GM11168 (cell line): ENCODE measurements at regions not wholly inside any gene's neighbourhood (a gene's known extent, or its start where the extent isn't known, plus 50 kb on each side); places are given as distances from the start of the nearest gene placed in this dataset.

ENCODE experiments used
- in situ Hi-C: fragments of 300-500 bp; cut with MboI; formaldehyde crosslinking; loops from one replicate; pipeline ENCODE4 v1.12.0; 2022; ENCODE audit warnings: low sequenced_read_pairs; ENCODE audit not compliant: unreplicated experiment

DNA sequence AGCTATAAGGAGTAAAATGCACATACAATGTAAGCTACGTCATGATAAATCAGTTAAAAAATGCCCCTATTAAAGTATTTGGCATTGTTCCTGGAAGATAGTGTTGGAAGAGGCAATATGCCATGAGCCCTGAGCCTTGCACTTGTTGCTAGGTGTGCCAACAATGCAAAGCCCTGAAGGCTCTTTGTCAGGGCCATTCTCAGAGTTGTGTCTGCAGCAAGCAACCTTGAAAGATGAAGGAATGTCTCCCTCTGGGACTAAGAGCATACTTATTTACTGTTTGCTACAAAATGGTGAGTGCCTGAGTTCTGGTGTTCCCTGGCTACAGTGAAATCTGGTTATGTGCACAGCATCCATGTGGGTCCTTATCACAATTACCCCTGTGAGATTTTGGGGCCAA is 322.3 kb upstream of the FAT3 start:
- in situ Hi-C loops = no loop called here

DNA sequence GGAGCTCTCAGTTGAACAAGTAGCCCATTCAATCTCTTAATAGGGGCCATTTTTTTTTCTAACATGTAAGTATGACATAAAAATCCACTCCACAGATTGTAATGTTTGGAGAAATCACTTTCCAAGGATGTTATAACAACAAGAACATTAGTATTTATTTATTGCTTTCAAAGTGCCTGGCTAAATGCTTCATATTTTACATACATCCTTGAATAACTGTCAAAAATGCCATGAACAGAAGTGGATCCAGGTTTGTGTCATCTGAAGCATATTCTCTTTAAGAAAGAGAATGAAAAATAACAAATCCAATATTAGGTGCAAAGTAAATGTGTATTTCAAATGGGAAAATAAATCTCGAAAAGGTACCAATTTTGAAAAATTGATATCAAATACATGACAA is 344.0 kb upstream of the FAT3 start:
- in situ Hi-C loops = no loop called here

DNA sequence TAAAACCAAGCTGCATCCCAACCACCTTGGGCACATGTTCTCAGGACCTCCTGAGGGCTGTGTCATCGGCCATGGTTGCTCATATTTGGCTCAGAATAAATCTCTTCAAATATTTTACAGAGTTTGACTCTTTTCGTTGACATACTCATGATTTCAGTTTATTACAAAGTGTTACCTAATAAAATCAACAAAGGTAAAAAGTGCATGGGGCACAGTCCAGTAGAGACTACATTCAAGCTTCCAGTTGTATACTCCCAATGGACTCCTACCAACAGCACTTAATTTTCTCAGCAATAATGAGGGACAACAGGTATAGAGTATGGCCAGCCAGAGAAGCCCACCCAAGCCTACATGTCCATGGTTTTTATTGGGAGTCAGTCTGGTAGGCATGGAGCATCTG is 347.9 kb upstream of the FAT3 start:
- in situ Hi-C loops = no loop called here

DNA sequence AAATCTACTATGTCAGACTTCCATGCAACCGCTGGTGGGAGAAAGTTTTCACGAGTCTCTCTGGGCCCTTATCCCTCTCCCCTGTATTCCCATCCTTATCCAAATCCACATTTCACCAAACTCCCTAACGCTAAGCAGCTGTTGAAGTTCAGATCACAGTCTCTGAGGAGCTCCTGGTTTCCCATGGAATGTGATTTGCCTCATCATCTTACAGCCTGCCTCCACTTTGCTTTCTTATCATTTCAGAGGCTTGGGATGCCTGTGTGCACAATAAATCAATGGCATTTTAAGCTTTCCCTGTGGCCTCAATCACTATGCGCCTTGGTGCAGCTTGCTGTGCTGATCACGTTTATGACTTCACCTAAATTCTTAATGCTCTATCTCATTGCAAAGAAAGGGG is 352.4 kb upstream of the FAT3 start:
- in situ Hi-C loops = no loop called here

DNA sequence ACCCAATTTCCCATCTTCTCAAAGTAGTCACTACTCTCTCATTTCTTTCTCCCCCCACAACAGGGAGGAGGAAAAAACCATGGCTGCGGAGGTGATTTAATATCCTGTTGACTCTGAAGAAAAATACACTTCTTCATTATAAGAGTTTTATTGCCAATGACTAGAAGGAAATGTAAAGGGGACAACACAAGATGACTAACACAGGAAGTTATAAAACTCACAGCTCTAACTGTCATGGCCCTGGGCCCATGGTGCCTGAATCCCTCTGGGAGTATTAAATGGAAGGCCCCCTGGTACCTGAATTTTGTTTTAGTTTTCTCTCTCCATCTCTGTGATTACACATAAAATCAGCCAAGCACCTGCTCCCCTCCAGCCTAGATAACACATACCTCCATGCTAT is 352.8 kb upstream of the FAT3 start:
- in situ Hi-C loops = no loop called here

- in situ Hi-C loops = no loop called here
These were observed 353.6 kb upstream of the FAT3 start for GRCh38 chr11:91871048-91871447.

DNA sequence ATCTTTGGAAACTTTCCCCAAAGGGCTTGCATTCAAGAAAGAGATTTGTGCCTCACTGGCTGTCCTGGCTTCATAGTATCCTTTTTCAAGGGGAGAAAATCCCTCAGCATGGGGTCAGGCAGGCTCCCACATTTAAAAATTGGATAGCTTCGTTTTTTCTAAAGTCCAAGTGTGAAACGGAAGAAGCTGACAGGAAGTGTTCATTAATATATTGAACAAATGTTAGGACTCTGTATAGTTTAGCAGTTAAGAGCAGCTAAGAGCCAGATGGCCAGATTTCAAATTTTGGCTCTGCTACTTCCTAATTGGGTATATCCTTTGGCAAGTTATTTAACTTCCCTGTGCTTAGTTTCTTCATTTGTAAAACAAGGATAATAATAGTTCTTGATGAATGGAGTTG is 354.9 kb upstream of the FAT3 start:
- in situ Hi-C loops = no loop called here

DNA sequence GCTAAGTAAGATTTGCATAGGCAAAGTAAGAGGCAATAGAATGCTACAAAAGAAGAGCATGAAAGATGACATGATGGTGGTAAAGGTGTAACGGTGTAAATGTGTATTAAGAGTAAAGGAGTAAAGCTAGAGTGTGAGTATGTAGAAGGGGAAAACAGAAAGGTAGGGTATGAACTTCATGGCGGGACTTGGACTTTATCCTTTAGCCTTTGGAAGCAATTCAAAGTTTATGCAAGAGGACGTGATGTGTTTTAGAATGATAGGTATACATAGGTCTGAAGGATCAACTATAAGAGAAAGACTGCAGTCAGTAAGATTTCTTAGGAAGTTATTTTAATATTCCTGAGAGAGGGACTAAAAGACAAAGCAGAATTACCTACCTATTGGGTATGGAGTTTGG is 358.0 kb upstream of the FAT3 start:
- in situ Hi-C loops = no loop called here

GRCh38 chr11:91860661-91861060 is 364.0 kb upstream of the FAT3 start:
- in situ Hi-C loops = no loop called here

GRCh38 chr11:91859666-91860065 is 365.0 kb upstream of the FAT3 start:
- in situ Hi-C loops = no loop called here

DNA sequence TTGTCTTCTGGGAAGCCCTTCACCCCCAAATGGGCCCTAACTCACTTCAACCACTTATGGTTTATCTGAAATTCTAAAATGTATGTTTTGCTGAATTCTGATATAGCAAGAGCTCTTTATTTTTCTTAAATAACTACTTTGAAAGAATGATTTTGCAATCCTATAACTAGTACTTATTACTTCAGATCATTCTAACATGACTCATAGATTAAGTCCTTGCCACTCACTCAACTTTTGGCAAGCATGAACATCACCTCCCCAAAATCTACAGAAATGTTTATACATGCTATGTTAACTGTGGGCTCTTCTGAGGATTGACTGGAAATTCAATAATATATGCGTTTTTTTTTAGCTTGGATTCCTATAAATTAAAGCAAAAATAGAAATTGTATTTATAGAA is 367.4 kb upstream of the FAT3 start:
- in situ Hi-C loops = no loop called here

GRCh38 chr11:91854780-91855179 is 369.8 kb upstream of the FAT3 start:
- in situ Hi-C loops = no loop called here

DNA sequence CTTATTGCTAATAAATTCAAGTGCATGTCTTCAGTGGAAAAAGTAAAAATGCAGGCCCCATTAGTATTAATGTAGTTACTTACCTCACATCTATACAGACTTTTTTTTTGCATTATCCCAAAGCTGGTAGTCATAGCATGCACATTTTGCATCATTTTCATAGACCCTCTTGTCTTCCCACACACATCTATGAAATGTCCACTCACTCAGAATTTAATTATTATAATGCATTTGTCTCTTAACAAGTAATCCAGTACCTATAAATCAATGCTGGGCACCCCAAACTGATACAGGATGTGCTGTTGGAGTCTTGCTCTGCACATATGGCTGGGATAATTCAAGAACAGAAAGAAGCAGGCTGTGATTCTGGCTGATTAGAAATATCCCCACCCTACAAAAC is 370.4 kb upstream of the FAT3 start:
- in situ Hi-C loops = no loop called here

GRCh38 chr11:91851908-91852307 is 372.7 kb upstream of the FAT3 start:
- in situ Hi-C loops = no loop called here

DNA sequence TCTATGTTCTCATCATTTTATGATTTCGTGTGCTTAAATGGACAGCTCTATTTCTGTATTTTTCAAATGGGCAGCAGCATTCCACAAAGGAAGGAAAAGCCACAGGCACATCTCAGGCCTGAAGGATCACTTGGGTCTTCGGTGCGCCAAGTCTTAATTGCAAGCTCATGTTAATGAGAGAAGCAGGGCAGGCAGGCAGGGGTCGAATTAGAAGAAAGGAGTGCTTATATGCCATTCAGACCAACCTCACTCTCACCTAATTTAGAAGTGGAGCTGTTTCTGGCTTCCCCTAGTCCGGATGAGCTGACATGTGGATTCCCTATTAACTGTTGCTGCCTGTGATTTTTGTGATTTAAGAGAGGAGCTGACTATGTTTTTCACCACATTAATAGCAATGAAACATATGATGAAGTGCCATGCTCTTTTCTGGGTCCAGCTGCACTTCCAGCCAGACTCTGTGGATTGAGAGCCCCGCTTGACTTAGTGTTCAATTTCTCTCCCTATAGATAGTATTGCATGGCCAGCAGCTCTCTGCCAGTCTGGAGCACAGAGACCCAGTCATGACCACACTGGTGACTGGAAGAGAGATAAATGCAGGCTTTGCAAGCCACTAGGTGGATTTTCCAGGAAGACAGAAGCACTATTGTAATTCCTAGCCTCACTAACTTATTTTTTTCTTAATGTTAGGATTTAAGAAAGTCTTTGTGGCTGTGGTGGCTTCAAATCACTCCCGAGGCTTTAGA is 373.9 kb upstream of the FAT3 start:
- in situ Hi-C loops = no loop called here

GRCh38 chr11:91850021-91850420 is 374.6 kb upstream of the FAT3 start:
- in situ Hi-C loops = no loop called here

DNA sequence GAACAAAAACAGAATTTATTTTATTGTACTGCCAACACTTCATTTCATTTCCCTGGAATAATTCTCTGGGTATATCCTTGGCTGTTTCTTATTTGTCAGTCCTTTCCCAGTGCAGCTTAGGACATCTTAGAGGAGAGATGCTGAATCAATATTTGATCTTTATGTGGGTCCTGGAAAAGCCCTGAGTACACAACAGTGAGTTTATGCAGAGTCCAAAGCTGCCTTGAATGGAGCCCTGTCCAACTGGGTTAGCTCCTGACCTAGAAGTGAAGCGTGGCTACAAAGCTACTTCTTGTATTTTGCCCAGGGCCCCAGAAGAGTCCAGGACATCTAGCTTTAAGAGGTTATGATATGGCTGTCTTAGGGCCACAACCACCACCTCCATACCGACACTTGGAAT is 378.0 kb upstream of the FAT3 start:
- in situ Hi-C loops = no loop called here

DNA sequence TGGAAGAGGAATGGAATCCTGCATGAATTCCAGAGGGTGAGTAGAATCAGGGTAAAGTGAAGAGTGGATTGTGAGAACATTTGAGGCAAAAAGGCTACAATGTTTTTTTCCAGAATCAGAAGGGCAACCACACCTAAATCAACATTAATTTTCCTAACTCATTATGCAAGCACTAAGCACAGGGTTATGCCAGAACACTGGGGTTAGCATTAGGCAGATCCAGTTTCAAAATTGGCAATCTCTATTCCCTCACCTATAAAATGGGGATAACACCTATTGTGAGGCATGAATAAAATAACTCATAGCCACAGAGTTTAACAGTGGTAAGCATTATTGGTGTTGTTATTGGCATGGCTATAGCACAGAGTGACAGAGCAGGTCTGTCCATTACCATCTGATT is 378.6 kb upstream of the FAT3 start:
- in situ Hi-C loops = no loop called here

- in situ Hi-C loops = no loop called here
These were observed 383.9 kb upstream of the FAT3 start for GRCh38 chr11:91840640-91841240.

DNA sequence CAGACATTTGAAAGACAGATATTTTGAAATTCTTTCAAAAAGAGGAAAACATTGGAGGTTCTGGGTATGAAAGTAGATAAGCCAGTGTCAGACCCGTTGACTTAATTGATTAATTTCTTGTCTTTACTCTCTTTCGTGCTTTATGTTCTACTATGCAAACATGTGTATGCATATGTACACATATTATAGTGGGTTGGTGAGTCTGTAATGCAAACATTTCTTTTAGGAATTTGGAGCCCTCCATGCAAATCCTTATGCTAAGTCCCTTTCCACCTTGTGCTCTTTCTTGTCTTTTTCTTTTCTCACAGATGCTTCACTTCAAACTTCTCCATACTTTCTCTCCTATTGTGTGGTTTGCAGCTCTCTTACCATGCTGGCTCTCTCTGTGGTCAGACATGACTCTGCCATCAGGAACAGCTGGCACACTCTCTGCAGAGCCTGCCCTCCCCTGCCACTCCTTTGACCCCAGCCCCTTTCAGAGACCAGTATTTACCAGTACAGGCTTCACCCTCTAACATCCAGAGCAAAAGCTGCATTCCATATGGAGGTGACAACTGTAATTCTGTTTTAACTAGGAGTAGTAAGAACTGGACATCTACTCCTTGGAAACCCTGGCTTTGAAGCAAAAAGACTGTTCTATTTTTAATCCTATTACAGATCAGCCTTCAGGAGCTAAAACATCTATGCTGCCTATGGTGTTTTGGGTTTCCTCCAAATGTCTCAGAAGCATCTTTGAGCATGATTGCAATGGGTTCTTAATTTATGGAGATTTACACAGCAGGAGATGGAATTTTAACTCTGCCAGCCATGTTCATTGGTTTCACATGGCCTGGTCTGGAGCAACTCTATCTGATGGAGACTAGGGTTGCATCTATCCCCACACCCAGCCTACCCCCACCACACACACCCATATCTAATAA is 386.9 kb upstream of the FAT3 start:
- in situ Hi-C loops = no loop called here

GRCh38 chr11:91835051-91835560 is 389.5 kb upstream of the FAT3 start:
- in situ Hi-C loops = no loop called here
